ENCODE measurements at regions not wholly inside any gene's neighbourhood (a gene's known extent, or its start where the extent isn't known, plus 50 kb on each side); places are given as distances from the start of the nearest gene placed in this dataset.
"Not testable (repeated sequence)": the region's sequence is repeated elsewhere in the genome, so short reads cannot be mapped to it uniquely, and the experiment has no call there.

DNA sequence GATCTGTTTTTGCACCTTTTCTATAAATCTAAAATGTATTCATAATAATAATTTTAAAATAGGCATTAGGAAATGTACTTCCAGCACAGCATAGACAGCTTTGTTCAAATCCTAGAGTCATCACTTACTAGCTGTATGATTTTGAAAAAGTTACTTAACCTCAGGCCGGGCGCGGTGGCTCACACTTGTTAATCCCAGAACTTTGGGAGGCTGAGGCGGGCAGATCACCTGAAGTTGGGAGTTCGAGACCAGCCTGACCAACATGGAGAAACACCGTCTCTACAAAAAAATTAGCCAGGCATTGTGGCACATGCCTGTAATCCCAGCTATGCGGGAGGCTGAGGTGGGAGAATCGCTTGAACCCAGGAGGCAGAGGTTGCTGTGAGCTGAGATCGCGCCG is 161.7 kb upstream of the UBE2E3 start:
- TF ChIP-seq, protein P1, sequence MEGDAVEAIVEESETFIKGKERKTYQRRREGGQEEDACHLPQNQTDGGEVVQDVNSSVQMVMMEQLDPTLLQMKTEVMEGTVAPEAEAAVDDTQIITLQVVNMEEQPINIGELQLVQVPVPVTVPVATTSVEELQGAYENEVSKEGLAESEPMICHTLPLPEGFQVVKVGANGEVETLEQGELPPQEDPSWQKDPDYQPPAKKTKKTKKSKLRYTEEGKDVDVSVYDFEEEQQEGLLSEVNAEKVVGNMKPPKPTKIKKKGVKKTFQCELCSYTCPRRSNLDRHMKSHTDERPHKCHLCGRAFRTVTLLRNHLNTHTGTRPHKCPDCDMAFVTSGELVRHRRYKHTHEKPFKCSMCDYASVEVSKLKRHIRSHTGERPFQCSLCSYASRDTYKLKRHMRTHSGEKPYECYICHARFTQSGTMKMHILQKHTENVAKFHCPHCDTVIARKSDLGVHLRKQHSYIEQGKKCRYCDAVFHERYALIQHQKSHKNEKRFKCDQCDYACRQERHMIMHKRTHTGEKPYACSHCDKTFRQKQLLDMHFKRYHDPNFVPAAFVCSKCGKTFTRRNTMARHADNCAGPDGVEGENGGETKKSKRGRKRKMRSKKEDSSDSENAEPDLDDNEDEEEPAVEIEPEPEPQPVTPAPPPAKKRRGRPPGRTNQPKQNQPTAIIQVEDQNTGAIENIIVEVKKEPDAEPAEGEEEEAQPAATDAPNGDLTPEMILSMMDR (IDR thresholded peaks at IDR 0.05; ENCODE audit: insufficient read depth, low read length, poor library complexity, severe bottlenecking), result not testable (repeated sequence)
- not testable (repeated sequence) for TF ChIP-seq EZH2phosphoT487 (conservative IDR thresholded peaks at IDR 0.05; ENCODE audit: low read length)

Data from SU-DHL-6 (cell line).